GM12892 (cell line): ENCODE measurements at regions not wholly inside any gene's neighbourhood (a gene's known extent, or its start where the extent isn't known, plus 50 kb on each side); places are given as distances from the start of the nearest gene placed in this dataset.

ENCODE experiments used
- DNase-seq: peaks from one replicate; pipeline ENCODE4 v3.0.0; 2011; ENCODE audit not compliant: insufficient read length
- FAIRE-seq: peaks from 2 replicates; lab custom pipeline; 2011; peaks lifted over from hg19 to GRCh38; lab: Jason Lieb, UNC
- POLR2A ChIP-seq: IDR thresholded peaks from 2 replicates; pipeline ENCODE4 v1.6.1; 2011; ENCODE audit warnings: low read depth, low read length, control low read depth
- POLR2AphosphoS5 ChIP-seq: IDR thresholded peaks from 2 replicates; pipeline ENCODE4 v1.6.1; 2011; ENCODE audit warnings: low read depth, low read length, control low read depth
- TAF1 ChIP-seq: IDR thresholded peaks from 2 replicates; pipeline ENCODE4 v1.6.1; 2011; ENCODE audit warnings: low read depth, mild to moderate bottlenecking, control low read depth, low read length, borderline replicate concordance

DNA sequence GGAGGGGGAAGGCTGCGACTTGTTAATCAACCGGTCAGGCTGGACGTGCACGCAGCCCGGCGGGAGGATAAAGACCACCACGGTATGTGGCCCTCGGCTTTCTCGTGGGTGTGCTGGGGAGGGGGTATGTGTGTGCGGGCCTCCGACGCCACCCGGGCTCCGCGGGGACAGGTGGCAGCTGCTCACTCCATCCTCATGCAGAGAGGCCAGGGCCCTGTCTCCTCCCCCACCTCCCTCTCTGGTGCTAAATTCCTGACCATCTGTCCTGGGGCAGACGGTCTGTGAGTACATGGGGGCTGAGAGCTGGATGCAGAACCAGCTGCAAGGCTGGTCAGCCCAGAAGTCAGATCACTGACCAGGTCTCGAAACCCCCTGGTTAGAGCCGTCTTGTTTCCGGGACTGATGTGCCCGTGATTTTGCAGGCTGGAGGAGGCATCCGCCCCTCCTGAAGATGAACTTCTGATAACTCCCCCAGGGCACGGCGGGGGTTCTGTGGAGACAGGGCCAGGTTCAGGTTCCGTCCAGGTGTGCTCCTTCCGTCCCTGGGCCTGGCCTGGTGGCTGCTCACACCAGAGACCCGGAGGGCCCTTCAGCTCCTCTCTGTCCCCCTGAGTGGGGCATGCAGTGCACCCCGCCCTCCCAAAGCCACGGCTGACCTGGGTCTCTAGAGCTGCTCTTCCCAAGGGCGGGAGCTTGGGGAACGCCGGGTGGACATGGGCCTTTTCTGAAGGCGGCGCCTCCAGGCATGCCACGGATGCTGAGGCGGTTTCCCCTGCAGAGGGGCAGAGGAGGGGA lies 1119.7 kb downstream of the BRD1 start:
- DNase-seq (no peak), FAIRE-seq (no peak)
- no peak for TF ChIP-seq POLR2AphosphoS5
- no peak for TF ChIP-seq TAF1
- no peak for TF ChIP-seq POLR2A

DNA sequence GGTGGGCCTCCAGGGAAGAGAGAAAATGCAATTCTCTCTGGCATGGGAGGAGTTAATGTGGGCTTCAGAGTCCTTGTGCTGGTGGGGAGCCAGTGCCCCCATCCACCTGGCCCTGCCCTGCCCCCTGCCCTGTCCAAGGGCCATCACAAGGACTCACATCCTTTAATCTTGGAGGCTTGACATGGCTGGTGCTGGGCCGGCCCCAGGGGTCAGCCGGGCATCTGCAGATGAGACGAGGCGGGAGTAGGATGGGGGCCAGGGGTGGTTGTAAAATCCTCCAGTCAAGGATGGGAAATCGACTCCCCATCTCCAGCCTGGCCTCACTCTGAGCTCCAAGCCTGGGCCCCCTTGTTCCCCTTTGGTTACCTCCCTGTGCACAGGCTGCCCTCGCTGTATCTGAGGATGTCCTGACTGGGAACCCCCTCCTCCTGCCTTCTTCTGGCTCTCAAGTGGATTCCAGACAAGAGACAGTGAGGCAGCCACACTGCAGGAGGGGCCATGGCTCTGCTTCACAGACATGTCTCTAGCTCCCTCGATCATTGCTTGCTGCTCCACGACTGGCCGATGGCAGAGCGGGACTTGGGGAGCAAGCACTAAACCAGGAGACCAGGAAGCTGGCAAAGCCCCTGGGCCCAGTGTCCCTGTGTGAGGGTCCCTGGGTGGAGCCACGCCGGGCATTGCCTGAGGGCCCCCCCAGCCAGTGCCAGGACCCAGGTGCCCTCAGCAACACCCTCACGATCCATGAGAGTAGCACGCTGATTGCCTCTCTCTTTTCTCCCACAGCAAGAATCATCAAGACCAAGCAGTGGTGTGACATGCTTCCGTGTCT lies 1120.5 kb downstream of the BRD1 start:
- FAIRE-seq = no peak
- DNase-seq = no peak
- TF ChIP-seq POLR2AphosphoS5 (no peak), POLR2A (no peak), TAF1 (no peak)

DNA sequence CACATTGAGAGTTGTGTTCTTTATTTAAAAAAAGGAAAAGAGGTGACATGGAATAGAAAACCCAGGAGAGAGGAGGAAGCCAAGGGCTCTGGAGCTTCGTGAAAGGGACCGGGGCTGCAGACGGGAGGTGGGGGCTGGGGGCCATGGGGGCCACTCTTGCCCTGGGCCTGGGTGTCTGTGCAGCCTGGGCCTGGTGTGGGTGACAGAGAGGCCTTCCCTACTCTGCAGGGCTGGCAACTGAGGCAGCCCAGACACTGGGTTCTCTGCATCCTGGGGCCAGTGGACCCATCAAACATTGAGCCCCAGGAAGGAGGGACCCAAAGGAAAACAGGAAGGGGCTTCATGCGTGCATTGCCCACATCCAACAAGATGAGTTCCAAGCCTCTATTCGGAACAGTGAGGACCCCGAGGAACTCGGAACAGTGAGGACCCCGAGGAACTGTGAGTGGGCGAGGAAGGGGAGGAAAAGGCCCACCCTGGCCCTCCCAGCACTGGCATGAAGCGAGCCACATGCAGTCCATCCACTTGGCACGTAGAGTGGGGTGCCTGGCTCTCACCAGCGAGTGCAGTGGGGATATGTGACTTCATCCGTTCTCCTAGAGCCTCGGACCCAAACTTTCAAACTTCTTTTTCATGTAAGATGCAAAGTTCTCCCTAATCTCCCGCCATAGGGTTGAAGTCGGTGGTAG lies 1121.6 kb downstream of the BRD1 start:
- no peak for FAIRE-seq
- TF ChIP-seq TAF1 = no peak
- no peak for TF ChIP-seq POLR2AphosphoS5
- no peak for TF ChIP-seq POLR2A
- no peak for DNase-seq

DNA sequence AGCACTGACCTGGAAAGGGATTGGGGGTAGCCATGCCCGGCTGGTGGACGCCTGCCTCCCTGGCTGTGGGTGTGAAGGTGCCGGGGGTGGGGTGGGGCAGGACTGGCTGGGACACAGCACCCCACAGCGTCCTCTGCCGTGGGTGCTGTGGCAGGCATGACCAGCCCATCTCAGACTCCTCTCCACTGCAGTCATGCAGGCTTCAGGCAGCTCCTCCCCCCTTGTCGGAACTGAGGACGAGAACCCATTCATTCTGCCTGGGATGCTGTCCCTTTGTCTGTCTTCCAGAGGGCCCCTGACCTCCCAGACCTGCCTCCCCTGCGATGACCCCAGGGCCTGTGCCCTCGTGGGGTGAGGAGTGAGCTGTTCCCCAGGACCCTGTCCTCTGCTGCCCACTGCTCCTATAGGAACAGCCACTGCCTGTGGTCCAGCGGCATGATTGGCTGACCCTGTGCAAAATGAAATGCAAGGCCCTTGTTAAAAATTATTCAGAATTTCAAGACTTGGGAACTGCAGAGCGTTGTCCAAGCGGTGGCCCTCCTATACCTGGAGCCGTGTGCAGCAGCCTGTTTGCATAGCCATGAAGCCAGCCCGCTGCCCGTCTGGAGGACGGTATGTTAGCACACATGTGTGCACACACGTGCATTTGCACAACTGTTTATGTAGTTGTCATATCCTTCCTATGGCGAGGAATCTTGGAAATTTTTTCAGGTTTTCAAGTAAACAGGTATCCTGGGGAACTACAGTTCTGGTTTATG lies 1122.3 kb downstream of the BRD1 start:
- no peak for FAIRE-seq
- no peak for DNase-seq
- no peak for TF ChIP-seq POLR2AphosphoS5
- no peak for TF ChIP-seq POLR2A
- no peak for TF ChIP-seq TAF1

DNA sequence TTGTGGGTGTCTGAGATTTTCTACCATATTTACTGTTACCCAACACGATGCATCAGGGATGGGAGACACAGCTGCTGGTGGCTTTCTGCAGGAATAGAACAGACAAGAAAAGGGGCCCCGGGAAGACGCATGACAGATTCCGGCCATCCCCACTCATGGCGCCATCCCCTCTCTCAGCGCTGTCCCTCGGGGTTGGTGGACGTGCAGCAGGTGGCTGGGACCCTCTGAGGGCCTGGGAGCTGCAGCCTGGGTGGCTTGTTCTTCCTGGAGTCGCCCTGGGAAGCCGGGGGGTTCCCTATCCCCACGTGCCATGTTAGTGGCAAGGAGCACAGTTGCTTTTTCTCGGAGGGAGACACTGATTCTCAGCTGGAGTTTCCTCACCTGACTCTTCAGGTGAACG lies 1123.3 kb downstream of the BRD1 start:
- TF ChIP-seq TAF1 (no peak), POLR2AphosphoS5 (no peak), POLR2A (no peak)
- DNase-seq (no peak), FAIRE-seq (no peak)

DNA sequence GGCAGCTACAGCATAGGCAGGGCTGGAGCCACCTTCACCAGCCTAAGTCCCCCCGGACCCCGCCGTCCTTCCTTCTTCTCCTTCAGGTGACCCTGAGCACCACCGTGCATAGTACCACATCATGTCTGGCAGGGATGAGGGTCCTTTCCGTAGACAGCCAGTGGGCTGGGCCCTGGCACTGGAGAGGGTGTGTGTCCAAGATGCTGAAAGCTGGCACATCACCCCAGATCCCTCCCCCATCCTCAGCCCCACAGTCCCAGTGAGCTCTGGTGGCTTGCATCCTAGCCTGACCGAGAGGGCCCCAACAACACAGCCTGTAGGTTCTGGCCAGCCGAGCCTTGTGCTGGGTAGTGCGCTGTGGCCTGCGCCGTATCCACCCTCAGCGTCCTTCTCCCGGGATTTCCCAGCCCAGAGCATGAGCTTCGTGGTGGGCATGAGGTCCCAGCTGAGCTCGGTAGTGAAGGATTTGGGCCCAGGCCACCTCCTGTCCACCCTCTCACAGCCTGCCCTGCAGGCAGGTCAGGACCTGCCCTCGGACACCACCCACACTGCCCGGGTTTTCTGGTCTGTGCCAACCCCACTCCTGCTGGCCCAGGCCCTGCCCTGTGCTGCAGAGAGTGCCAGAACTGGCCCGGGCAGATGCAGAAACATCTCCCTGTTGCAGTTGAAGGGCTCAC lies 1124.3 kb downstream of the BRD1 start:
- FAIRE-seq (no peak), DNase-seq (no peak)
- TF ChIP-seq TAF1 (no peak), POLR2A (no peak), POLR2AphosphoS5 (no peak)

DNA sequence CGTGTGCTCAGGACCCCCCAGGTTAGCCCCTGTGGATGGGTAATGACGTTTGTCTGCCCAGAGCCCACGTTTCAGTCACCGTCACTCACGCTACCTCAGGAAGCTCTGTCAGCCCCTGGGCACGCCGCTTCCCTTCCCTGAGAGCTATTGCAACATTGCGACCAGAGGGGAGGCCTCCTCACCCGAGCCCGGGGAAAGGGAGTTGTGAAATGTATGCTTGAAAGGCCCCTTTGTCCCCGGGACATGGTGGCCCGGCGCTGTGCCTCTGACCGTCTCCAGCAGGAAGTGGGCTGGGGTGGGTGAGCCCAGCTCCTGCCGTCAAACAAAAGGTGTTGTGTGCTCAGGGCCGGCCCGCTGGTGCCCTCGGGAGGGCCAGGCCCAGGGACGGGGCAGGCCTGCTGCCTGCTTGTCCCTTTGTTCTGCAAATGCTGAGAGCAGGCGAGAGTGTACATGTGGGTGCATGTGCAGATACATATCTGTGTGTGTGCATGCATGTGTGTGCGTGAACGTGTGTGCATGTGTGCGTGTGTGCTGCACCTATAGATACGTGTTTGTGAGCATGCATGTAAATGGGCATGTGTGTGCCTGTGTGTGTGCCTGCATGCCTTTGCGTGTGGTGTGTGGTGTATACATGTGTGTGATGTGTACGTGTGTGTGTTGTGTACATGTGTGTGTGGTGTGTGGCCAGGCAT lies 1125.0 kb downstream of the BRD1 start:
- no peak for TF ChIP-seq POLR2AphosphoS5
- no peak for TF ChIP-seq POLR2A
- no peak for TF ChIP-seq TAF1
- no peak for DNase-seq
- no peak for FAIRE-seq

DNA sequence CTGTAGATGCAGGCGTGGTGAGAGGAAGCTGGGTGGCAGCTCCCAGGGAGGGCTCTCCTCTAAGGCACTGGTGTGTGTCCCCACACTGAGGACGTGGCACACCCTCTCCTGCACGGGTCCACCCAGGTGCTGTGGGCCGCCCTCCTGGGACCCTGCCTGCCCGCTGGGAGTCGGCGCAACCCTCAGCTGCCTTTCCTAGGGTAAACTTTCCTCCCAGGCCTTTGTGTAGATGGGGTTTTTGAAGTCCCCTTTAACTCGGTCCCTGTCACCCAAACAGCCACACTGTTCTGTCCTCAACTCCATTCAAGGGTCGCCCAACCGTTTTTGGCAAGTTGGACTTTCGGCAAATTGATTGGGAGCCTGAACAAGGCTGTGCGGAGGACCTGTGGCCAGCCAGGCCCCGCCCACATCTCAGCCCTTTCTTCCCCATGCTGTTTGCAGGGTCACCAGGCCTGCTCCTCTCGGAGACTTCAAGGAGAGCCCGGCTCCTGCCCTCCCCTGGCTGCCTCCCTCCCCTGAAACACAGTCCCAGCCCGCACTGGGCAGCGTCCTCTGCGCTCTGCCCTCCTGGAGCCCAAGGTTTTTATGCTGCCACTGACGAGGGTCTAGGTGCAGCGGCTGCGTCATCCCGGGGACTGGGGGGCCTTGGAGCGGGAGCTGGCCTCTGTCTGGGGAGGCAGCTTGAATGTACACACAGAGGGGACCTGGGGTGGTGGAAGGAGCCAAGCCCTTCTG lies 1126.2 kb downstream of the BRD1 start:
- no peak for TF ChIP-seq POLR2AphosphoS5
- no peak for TF ChIP-seq POLR2A
- no peak for TF ChIP-seq TAF1
- no peak for FAIRE-seq
- DNase-seq = no peak

DNA sequence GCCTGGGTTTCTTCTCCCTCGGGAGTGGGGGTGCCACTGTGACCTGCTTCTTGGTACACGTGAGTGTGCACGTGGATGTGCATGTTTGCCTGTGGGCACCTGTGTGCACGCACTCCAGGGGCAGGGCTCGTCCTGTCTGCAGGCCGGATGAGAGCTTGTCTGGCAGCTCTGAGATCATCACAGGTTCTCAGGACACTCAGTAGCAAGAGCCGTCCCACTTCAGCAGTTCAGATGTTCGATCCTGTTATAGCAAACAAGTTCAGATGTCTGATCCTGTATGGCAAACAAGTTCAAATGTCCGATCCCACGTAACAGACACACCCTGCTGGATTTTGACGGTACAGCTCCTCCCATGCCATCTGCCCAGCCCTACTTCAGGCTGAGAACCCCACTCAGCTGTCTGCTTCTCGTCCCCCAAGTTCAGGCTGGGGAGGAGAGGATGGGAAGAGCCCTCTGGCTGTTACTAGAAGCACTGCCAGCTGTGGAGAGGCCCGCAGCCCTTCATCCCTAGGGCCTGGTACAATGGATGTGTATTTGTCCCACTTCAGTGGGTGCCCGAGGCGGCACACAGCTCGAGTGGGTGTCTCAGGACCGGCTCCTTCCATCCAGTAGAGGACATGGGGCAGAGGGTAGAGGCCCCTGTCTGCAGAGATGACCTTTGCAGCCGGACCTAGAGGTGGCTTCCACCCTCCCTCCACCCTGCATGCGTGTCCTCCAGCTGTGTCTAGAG lies 1126.9 kb downstream of the BRD1 start:
- DNase-seq (no peak), FAIRE-seq (no peak)
- TF ChIP-seq POLR2AphosphoS5 (no peak), TAF1 (no peak), POLR2A (no peak)

DNA sequence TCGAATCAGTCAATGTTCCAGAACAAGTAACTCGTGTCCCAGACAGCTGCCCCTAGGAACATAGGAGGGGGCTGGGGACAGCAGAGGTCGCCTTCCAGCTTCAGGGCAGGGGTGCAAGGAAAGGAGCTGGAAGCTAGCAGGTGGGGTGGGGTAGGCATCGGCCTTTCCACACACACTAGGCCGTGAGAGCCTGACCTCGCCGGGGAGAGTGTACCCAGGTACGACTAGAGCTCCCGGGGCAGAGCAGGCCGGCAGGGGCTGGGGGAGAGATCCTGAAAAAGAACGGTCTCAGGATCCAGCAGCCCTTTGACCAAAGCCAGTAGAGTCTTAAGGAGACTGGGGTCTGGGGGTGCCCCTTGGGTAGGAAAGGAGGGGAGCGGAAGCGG lies 1127.5 kb downstream of the BRD1 start:
- no peak for TF ChIP-seq TAF1
- no peak for TF ChIP-seq POLR2A
- TF ChIP-seq POLR2AphosphoS5 = no peak
- DNase-seq = no peak
- FAIRE-seq = no peak
